ENCODE measurements at regions not wholly inside any gene's neighbourhood (a gene's known extent, or its start where the extent isn't known, plus 50 kb on each side); places are given as distances from the start of the nearest gene placed in this dataset.

- no peak for DNase-seq
These were observed 89.9 kb upstream of the PTCHD4 start for GRCh38 chr6:48200869-48201390.

- no peak for DNase-seq
These were observed 88.5 kb upstream of the PTCHD4 start for GRCh38 chr6:48199499-48199898.

DNA sequence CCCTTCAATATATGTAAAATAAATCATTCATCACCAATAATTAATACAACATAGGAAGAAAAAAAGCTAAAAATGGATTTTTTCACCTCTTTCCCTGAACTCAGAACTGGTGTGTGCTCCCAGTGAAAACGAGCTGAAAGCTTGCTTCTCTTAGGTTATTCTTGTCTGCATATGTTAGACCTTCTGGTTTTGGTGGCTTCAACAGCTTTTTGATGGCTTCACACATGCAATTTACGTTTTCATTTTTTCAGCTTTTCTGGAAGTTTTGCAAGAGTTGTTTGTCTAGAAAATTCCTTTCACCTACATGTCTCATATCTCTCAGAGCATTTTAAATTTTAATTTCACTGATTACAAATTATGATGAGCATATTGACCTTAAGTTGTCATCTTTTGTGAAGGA lies 86.9 kb upstream of the PTCHD4 start:
- DNase-seq, result no peak

GRCh38 chr6:48194596-48195295 lies 83.7 kb upstream of the PTCHD4 start:
- DNase-seq, result no peak

DNA sequence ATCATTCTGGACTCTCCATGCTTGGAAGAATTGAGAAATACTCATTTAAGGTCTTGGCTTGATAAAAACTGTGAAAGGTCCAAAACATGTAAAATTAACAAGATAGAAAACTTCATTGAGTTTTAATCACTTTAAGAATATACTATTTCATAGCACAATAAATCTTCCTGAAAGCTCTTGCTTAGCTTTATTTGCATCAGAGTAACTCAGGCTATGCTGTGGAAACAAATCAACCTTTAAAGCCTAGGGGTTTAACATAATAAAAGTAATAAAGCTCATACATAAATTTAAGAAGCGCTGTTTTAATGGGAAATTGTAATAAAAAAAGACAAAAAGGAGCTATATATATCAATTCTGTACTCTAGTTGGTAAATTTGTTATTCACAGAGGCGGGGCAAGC lies 77.2 kb upstream of the PTCHD4 start:
- DNase-seq, result no peak

DNA sequence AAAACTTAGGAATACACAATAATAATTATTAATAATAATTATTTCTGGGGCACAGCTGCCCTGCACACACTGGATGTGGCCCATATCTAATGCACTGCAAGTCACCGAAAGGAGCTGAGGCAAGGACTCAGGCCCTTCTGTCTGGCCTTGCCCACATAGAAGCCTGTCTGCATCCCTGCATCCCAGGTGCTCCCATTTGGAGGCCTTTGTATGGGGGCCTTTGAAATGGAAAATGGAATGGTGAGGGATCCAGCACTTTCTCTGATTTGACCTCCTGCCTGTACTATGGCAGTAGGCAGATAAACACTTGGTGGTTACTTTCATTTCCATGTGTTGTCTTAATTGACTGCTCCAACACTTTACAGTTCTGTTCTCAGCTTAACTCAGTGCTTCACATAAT lies 75.7 kb upstream of the PTCHD4 start:
- DNase-seq, result no peak

DNA sequence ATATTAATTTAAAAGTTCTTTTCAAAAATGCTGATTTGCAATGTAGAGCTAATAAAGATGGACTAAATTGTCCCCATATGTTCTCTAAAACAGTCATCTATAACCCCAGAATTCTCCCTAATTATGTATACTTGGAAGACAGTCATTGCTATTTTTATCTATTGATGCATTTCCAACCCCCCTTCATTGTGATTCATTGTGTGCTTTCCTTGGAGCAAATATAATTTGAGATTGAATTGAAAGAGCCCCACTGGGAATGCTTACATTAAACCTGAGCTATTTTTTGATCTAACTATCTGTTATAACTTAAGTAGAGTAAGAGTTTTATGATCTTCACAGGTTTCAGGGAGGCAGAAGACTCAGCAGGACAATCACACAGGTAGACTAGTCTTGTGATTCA lies 73.7 kb upstream of the PTCHD4 start:
- DNase-seq, result no peak

- no peak for DNase-seq
These were observed 73.0 kb upstream of the PTCHD4 start for GRCh38 chr6:48183811-48184605.

GRCh38 chr6:48183178-48183577 lies 72.2 kb upstream of the PTCHD4 start:
- DNase-seq, result no peak

DNA sequence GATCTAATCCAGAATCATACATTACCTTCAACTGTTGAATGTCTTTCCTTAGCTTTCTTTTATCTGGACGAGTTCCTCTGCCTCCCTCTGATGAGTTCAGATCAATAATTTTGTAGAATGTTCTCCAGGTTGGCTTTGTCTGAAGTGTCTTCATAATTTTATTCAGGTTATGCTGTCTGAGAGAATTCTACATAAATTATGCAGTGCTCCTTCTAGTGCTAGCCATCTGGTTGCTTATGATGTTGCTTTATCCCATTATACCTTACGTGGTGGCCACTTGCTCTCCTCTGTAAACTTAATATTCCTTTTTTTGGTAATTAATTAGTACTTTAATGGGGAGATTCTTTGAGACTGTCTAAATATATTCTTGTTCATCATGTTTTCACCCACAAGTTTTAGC lies 67.7 kb upstream of the PTCHD4 start:
- no peak for DNase-seq

DNA sequence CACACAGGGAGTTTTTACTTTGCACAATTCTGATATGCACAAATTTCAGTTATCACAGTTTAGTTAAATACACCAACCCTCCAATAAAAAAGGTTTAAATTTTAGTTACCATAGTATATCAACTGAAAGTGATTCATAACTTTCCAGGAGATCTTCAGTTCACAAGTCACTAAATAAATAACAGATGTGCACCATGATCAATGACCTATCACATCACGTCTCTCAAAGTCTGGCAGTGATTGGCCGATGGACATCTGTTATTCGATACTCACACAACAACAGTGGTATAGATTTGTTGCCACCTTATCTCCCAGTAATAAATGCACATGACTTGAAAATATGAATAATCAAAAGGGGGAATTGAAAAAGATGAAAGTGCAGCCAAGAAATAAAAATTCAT lies 66.8 kb upstream of the PTCHD4 start:
- DNase-seq, result no peak

DNA sequence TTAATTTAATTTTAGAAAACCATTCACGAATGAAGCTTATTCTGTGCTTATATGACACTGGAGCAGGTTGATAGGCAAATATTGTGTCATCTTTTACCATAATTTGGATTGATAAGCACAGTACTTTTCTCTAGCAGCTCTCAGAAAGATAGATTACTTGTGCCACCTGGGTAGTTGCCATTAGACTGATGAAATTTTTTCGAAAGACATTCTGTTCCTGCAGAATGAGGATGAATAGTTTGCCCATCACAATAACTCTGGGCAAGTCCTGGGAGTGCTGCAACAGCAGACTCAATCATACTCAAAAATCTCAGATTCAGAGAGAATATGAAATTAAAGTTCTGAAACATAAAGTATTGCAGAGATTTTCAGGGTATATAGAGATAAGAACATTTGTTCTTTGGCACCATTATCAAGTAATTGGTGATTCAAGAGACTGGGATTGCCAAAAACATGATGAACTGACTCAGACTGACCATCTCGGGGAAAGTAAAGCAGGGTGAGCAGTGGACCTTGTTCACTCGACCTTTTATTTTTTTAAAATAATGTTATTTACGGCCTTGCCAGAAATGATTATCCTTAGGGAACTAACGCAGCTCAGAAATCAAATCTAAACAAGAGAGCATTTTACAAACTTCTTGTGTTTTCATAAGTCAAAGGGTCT lies 65.8 kb upstream of the PTCHD4 start:
- no peak for DNase-seq

DNA sequence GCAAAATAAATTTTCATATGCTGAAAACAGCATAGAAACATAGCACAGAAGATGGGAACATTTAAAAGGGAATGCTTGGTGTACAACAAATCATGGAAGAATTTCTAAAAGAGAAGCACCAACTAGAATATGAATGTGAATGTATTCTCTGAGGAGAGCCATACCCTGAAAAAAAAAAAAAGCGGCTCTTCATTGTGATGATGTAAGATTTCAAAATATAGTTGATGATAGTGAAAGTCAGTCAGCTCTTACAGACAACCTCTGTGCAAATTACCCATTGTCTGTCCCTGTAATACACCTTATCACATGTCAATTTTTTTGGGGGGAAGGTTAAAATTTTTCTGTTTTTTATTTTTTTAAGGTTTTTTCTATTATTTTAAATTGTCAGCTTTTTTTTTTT lies 58.6 kb upstream of the PTCHD4 start:
- no peak for DNase-seq

Data from retina (tissue), 1 donor.